PFSK-1 (cell line): ENCODE measurements at regions not wholly inside any gene's neighbourhood (a gene's known extent, or its start where the extent isn't known, plus 50 kb on each side); places are given as distances from the start of the nearest gene placed in this dataset.

Source experiments
- FOXP2 ChIP-seq: optimal IDR thresholded peaks from 2 replicates; pipeline ENCODE3; 2011; ENCODE audit warnings: borderline replicate concordance, control low read depth, inconsistent platforms; ENCODE audit not compliant: insufficient read depth; ENCODE audit errors: extremely low read length, extremely low read depth
- POLR2AphosphoS5 ChIP-seq: IDR thresholded peaks from 2 replicates; pipeline ENCODE4 v1.6.1; 2012; ENCODE audit warnings: low read depth, mild to moderate bottlenecking, control low read depth, low read length, moderate library complexity
- REST ChIP-seq, 2 experiments: IDR thresholded peaks; 2 replicates each; pipeline versions ENCODE4 v1.6.1 to v1.8.0; 2011 to 2012; ENCODE audit warnings: low read depth in 2 of 2, low read length in 2 of 2, control low read depth in 1 of 2, inconsistent platforms in 1 of 2, mild to moderate bottlenecking in 1 of 2, moderate library complexity in 1 of 2; ENCODE audit not compliant: insufficient read depth in 1 of 2
- SIN3A ChIP-seq: IDR thresholded peaks from 2 replicates; pipeline ENCODE4 v1.6.1; 2012; ENCODE audit warnings: mild to moderate bottlenecking, low read length, moderate library complexity, borderline replicate concordance; ENCODE audit not compliant: insufficient read depth
- TAF1 ChIP-seq: IDR thresholded peaks from 2 replicates; pipeline ENCODE4 v1.6.1; 2012; ENCODE audit warnings: low read length, control low read depth, borderline replicate concordance; ENCODE audit not compliant: insufficient read depth

- TF ChIP-seq POLR2AphosphoS5 (no peak), REST (IDR thresholded peaks at IDR 0.05; ENCODE audit: insufficient read depth in 1 of 2, low read depth in 2 of 2, low read length in 2 of 2) (no peak), FOXP2 (no peak), TAF1 (no peak), SIN3A (no peak)
Measured at GRCh38 chr6:165991341-165991740, 176.3 kb downstream of the TBXT start.

GRCh38 chr6:165990216-165990615, 177.4 kb downstream of the TBXT start:
- TF ChIP-seq TAF1 (no peak), REST (IDR thresholded peaks at IDR 0.05; ENCODE audit: insufficient read depth in 1 of 2, low read depth in 2 of 2, low read length in 2 of 2) (peak in 1 of 2 experiments; percentile 75; a peak in 2 of 4 replicates)

GRCh38 chr6:165988757-165989456, 178.7 kb downstream of the TBXT start:
- TF ChIP-seq POLR2AphosphoS5: peak; percentile 68
- TF ChIP-seq TAF1: no peak
- no peak for TF ChIP-seq SIN3A

- peak; percentile 17; the same call in 1 of the 2 replicates for TF ChIP-seq POLR2AphosphoS5
- TF ChIP-seq SIN3A: no peak
- no peak for TF ChIP-seq REST (IDR thresholded peaks at IDR 0.05; ENCODE audit: insufficient read depth in 1 of 2, low read depth in 2 of 2, low read length in 2 of 2)
- no peak for TF ChIP-seq TAF1
- no peak for TF ChIP-seq FOXP2
Measured at GRCh38 chr6:165988302-165988756, 179.3 kb downstream of the TBXT start.

- peak; percentile 91; the same call in 1 of the 2 replicates for TF ChIP-seq SIN3A
- no peak for TF ChIP-seq FOXP2
- TF ChIP-seq TAF1: peak; percentile 98
- TF ChIP-seq REST (IDR thresholded peaks at IDR 0.05; ENCODE audit: insufficient read depth in 1 of 2, low read depth in 2 of 2, low read length in 2 of 2): no peak; a peak in 1 of 4 replicates
- peak; percentile 66; the same call in 1 of the 2 replicates for TF ChIP-seq POLR2AphosphoS5
Measured at GRCh38 chr6:165987483-165988301, 180.0 kb downstream of the TBXT start.
